SK-N-SH treated with all-trans-retinoic acid at 6 μM for 48 hours (cell line): ENCODE measurements at regions not wholly inside any gene's neighbourhood (a gene's known extent, or its start where the extent isn't known, plus 50 kb on each side); places are given as distances from the start of the nearest gene placed in this dataset.

ENCODE experiments used
- ARNTL ChIP-seq: fragments of 450-650 bp; formaldehyde crosslinking; IDR thresholded peaks from 2 replicates; pipeline ENCODE4 v1.5.0; 2020; ENCODE audit warnings: low read depth, mild to moderate bottlenecking, moderate library complexity, borderline replicate concordance
- CSDC2 ChIP-seq: fragments of 250-450 bp; sonication (Bioruptor Pico); IDR thresholded peaks from 2 replicates; pipeline ENCODE4 v1.5.0; 2020; ENCODE audit warnings: mild to moderate bottlenecking, moderate library complexity
- PPARA ChIP-seq: fragments of 250-450 bp; sonication (Bioruptor Pico); IDR thresholded peaks from 2 replicates; pipeline ENCODE4 v1.5.0; 2020; ENCODE audit warnings: mild to moderate bottlenecking, borderline replicate concordance
- RARB ChIP-seq: fragments of 250-450 bp; sonication (Bioruptor Pico); IDR thresholded peaks from 2 replicates; pipeline ENCODE4 v1.8.0; 2021; ENCODE audit warnings: mild to moderate bottlenecking, moderate library complexity
- ZC3H10 ChIP-seq: fragments of 250-450 bp; sonication (Bioruptor Pico); IDR thresholded peaks from 2 replicates; pipeline ENCODE4 v1.5.1; 2021; ENCODE audit warnings: mild to moderate bottlenecking, moderate library complexity
- ZFP3 ChIP-seq: fragments of 250-450 bp; sonication (Bioruptor Pico); IDR thresholded peaks from 2 replicates; pipeline ENCODE4 v1.5.0; 2020; ENCODE audit warnings: mild to moderate bottlenecking, moderate library complexity
- ZFP30 ChIP-seq: fragments of 450-650 bp; formaldehyde crosslinking; IDR thresholded peaks from 2 replicates; pipeline ENCODE4 v1.5.0; 2022; ENCODE audit warnings: mild to moderate bottlenecking, moderate library complexity
- TF ChIP-seq, protein P1 (sequence below): fragments of 250-450 bp; sonication (Bioruptor Pico); IDR thresholded peaks from 2 replicates; pipeline ENCODE4 v1.5.1; 2020; ENCODE audit warnings: low read depth, mild to moderate bottlenecking, moderate library complexity
- TF ChIP-seq, protein P2 (sequence below): fragments of 250-450 bp; sonication (Bioruptor Pico); IDR thresholded peaks from 2 replicates; pipeline ENCODE4 v1.8.0; 2021; ENCODE audit warnings: low read depth, mild to moderate bottlenecking, moderate library complexity, borderline replicate concordance
- TF ChIP-seq, protein P3 (sequence below): fragments of 250-450 bp; sonication (Bioruptor Pico); IDR thresholded peaks from 2 replicates; pipeline ENCODE4 v1.8.0; 2020; ENCODE audit warnings: mild to moderate bottlenecking, moderate library complexity, borderline replicate concordance

DNA sequence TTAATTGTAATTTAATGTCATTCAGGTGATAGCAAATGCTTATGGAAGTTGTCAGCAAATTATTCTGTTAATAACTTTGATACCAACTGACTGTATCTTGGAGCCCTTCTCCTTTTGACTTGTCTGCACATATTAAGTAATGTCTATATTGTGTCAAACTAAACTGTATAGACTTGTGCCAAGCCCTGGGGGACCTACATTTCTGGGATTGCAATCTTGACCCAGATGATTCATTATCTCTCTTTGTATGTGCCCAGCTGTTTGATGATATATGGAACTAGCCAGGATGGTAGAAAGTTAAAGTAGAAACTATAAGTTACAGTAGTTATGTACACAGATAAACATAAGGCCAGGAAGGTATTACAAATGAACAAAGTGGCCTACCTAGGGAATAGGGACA lies 402.8 kb upstream of the RARB start:
- TF ChIP-seq ZFP3 (CRISPR knock-in tag), result no peak
- TF ChIP-seq PPARA, result no peak
- TF ChIP-seq, protein P1, sequence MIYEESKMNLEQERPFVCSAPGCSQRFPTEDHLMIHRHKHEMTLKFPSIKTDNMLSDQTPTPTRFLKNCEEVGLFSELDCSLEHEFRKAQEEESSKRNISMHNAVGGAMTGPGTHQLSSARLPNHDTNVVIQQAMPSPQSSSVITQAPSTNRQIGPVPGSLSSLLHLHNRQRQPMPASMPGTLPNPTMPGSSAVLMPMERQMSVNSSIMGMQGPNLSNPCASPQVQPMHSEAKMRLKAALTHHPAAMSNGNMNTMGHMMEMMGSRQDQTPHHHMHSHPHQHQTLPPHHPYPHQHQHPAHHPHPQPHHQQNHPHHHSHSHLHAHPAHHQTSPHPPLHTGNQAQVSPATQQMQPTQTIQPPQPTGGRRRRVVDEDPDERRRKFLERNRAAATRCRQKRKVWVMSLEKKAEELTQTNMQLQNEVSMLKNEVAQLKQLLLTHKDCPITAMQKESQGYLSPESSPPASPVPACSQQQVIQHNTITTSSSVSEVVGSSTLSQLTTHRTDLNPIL (CRISPR knock-in tag), result no peak
- TF ChIP-seq, protein P2, sequence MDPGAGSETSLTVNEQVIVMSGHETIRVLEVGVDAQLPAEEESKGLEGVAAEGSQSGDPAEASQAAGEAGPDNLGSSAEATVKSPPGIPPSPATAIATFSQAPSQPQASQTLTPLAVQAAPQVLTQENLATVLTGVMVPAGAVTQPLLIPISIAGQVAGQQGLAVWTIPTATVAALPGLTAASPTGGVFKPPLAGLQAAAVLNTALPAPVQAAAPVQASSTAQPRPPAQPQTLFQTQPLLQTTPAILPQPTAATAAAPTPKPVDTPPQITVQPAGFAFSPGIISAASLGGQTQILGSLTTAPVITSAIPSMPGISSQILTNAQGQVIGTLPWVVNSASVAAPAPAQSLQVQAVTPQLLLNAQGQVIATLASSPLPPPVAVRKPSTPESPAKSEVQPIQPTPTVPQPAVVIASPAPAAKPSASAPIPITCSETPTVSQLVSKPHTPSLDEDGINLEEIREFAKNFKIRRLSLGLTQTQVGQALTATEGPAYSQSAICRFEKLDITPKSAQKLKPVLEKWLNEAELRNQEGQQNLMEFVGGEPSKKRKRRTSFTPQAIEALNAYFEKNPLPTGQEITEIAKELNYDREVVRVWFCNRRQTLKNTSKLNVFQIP, result no peak
- TF ChIP-seq, protein P3, sequence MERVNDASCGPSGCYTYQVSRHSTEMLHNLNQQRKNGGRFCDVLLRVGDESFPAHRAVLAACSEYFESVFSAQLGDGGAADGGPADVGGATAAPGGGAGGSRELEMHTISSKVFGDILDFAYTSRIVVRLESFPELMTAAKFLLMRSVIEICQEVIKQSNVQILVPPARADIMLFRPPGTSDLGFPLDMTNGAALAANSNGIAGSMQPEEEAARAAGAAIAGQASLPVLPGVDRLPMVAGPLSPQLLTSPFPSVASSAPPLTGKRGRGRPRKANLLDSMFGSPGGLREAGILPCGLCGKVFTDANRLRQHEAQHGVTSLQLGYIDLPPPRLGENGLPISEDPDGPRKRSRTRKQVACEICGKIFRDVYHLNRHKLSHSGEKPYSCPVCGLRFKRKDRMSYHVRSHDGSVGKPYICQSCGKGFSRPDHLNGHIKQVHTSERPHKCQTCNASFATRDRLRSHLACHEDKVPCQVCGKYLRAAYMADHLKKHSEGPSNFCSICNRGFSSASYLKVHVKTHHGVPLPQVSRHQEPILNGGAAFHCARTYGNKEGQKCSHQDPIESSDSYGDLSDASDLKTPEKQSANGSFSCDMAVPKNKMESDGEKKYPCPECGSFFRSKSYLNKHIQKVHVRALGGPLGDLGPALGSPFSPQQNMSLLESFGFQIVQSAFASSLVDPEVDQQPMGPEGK (CRISPR knock-in tag), result no peak
- no peak for TF ChIP-seq ZFP30 (CRISPR knock-in tag)
- no peak for TF ChIP-seq ZC3H10 (CRISPR knock-in tag)
- no peak for TF ChIP-seq ARNTL (CRISPR knock-in tag)
- TF ChIP-seq RARB (CRISPR knock-in tag), result no peak
- no peak for TF ChIP-seq CSDC2 (CRISPR knock-in tag)
